HG03439 (cell line): ENCODE measurements at regions not wholly inside any gene's neighbourhood (a gene's known extent, or its start where the extent isn't known, plus 50 kb on each side); places are given as distances from the start of the nearest gene placed in this dataset.

ENCODE experiments used
- ATAC-seq: cut with Tn5 transposase; IDR thresholded peaks from one replicate; pipeline ENCODE4 v1.9.1; 2021; ENCODE audit warnings: mild to moderate bottlenecking, moderate library complexity; ENCODE audit not compliant: unreplicated experiment

DNA sequence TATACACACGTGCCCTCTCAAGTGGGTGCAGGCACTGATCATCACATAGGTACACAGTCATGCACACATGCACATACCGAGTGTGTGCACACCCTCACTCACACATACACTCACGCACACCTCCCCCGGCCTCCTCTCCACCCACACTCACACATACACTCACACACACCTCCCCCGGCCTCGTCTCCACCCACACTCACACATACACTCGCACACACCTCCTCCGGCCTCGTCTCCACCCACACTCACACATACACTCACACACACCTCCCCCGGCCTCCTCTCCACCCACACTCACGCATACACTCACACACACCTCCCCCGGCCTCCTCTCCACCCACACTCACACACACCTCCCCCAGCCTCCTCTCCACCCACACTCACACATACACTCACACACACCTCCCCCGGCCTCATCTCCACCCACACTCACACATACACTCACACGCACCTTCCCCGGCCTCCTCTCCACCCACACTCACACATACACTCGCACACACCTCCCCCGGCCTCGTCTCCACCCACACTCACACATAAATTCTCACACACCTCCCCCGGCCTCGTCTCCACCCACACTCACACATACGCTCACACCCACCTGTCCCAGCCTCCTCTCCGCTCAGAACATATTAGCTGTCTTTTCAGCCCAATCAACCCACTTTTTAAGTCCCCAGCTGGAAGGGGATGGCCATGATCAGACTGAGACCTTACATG, 105.2 kb upstream of the VSTM2B start:
- ATAC-seq, result no peak

DNA sequence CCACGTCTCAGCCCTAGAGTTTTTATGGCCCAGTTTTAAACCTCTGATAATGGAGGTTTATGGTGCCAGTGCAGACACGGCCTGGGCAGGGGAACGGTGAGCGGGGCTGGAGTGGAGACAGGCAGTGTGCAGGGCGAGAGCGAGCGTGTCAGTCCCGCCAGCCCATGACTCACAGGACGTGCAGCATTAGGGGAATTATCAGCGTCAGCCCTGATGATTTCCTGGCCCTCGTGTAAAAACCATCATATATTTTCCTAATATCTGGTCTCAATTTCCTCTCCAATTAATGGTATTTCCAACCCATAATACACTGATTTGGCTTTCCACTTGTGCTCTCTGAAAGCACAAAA, 104.6 kb upstream of the VSTM2B start:
- no peak for ATAC-seq

DNA sequence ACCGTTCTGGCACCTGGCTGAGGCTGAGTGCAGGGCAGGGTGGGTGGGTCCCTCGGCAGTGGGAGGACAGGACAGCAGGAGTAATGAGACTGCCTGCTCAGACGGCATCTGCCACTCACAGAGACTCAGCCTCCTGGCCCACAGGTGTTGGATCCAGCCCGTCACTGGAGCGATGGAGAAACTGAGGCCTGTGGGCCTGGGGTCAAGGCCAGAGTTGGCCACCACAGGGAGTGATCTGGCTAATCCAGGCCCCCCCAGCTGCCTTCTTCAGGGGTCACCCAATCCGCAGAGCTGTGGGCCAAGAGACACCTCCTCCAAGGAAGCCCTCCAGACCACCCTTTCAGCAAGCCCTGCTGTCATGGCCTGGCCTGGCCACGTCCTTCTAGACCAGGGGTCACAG, 103.7 kb upstream of the VSTM2B start:
- ATAC-seq, result no peak

DNA sequence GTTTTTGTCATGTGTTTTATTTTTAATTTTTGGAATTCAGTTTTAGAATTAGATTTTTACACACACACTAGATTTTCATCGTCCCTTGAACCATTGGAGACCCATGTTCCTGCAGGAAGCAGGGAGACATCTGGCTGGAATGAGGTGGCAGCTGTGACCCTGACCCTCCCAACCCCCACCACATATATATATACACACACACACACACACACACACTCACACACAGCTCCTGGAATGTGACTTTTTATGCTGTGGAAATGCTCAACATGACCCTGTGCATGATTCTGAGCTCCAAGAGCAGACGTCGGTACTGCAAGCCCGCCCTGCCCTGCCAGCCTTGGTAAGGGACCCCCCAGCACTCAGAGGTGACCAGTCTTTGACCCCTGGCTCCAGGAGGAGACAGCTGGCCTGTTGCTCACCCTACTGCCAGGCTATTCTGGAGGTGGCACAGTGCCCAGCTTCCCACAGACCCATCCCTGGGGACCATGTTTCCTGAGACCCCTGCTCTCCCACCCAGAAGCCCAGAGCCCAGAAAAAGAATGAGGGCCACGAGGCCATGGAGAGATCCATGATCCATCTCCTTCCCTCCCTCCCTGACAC, 103.2 kb upstream of the VSTM2B start:
- ATAC-seq, result no peak

DNA sequence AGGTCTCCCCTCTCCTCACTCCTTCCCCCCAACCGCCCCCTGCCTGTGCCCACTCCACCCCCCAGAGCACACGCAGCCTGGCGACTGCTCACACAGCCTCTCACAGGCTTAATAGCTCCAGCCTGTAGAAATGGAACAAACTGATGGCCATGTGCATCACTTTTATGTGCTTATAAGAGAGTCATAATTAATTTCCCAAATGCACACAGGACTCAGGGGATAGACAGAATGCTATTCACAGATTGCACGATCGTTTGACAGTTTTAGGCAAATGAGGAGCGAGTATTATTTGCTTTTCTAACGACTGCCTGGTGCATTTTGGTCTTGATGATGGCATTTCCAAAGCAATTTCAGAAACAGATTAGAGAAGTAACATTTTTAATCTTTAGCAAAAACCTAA, 97.7 kb upstream of the VSTM2B start:
- ATAC-seq, result no peak

DNA sequence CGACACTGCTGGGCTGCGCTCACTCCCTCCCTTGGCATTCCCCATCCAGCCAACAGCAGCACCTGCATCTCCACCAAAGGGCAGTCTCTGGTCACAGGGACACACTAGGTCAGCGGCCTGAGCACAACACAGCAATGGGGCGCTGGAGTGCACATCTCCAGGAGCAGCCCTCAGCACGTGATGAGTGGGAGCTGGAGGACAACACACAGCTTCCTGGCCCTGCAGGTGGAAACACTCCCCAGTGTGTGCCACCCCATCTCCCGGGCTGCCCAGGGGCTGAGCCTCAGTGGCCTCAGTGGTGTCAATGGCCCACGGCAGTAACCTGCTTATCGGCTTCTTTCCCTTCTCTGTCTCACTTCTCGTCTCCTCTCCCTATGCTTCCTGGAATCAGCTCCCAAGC, 96.8 kb upstream of the VSTM2B start:
- ATAC-seq, result no peak

DNA sequence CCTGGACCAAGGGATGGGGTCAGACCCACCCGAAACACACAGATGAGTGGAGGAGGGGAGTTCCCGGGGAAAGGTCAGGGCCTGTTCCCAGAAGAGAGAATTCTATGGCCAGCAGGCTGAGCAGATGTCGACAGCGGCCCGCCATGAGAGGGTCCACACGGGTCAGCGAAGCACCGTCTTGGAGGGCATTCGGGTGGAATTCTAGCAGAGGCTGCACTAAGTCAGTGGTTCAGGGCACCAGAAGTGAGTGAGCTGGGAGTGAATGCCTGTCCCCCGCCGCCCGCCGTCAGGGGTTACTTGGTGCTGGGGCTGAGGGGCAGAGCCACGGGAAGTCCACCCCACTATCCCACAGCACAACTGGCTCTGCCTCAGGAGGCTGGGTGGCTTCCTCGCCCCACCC, 96.2 kb upstream of the VSTM2B start:
- ATAC-seq, result no peak

DNA sequence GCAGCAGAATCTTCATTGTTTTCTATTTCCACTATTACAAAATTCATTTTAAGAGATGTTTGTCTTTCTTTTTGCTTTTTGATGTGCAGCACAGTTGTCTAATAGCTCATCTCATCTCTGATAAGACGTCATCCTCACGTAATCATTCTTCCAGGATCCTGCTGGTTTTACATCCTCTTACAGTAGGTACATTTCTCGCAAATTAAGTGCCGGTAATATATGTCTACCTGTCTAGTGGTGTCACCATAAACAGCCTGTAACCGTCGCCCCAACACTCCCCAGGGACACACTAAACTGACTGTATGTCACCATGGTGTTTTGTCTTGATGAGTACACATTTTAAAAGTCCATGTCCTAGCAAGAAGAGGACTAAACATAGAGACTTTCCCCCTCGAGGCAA, 94.5 kb upstream of the VSTM2B start:
- ATAC-seq, result no peak

DNA sequence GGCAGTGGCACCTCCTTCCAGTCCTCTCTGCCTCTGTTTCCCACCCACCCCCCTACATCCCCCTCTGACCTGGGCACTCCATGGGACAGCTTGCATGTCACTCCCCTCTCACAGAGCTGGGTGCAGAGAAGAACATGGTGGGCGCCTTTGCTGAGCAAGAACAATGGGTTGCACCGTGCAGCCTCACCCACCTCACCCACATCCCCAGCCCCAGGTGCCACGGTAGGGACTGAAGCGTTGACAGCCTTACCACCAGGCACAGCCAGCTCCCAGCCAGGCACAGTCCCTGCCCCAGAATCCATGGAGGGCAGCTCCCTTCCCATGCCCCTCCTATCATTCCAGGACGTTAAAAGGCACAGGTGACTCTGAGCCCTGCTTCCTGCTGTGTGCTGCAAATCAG, 93.1 kb upstream of the VSTM2B start:
- ATAC-seq, result no peak

DNA sequence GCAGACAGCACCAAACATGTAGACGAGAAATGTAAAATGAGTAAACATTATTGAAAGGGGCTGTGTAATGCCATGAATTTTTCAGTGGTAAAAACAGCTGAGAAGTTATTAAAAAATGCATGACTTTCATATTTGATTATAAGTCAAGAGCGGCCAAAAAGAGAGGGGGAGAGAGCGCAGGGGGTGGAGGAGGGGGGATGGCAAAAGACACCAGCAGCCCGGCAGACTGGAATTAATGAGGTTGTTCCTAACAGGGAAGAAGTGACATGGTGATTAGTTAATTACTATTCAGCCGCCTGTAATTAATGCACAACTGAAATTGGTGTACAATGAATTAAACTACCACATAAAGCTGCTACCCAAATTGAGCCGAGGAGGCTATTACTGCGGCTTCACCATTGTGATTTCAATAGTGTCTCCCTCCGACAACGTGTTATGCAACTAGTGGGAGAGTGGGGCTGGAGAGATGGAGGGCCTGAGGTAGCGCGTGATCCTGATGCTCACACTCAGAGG, 89.1 kb upstream of the VSTM2B start:
- ATAC-seq, result no peak

DNA sequence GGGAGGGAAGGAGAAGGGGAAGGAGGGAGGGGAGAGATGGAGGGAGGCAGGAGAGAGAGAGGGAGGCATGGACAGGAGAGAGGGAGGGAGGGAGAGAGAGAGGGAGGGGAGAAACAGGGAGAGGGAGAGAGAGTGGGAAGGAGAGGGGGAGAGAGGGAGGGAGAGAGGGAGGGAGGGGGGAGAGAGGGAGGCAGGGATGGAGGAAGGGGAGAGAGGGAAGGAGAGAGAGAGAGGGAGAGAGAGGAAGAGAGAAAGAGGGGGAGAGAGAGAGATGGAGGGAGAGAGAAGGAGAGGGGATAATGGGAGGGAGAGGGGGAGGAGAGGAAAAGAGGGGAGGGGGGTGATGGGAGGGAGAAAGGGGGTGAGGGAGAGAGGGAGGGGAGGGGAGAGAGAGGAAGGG, 86.8 kb upstream of the VSTM2B start:
- ATAC-seq, result no peak

DNA sequence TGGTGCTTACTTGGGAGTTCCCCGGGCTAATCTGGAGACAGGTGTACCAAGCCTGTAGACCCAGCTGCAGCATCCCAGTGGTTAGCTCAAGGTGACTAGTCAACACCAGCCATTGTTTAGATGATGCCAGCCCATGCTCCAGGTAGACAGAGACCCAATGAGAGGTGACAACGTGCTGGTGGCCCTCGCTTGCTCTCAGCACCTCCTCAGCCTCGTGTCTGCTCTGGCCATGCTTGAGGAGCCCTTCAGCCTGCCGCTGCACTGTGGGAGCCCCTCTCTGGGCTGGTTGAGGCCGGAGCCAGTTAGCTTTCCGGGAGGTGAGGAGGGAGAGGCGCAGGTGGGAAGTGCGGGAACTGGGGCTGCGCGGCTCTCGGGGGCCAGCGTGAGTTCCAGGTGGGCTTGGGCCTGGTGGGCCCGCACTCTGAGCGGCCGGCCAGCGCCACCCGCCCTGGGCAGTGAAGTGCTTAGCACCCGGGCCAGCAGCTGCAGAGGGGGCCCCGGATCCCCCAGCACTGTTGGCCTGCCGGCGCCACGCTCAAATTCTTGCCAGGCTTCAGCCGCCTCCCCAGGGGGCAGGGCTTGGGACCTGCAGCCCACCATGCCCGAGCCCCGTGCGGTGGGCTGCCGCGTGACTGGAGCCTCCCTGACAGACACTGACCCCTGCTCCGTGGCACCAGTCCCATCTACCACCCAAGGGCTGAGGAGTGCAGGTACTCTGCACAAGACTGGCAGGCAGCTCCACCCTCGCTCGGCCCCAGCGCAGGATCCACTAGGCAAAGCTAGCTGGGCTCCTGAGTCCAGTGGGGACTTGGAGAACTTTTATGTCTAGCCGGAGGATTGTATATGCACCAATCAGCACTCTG, 85.9 kb upstream of the VSTM2B start:
- ATAC-seq, result no peak

DNA sequence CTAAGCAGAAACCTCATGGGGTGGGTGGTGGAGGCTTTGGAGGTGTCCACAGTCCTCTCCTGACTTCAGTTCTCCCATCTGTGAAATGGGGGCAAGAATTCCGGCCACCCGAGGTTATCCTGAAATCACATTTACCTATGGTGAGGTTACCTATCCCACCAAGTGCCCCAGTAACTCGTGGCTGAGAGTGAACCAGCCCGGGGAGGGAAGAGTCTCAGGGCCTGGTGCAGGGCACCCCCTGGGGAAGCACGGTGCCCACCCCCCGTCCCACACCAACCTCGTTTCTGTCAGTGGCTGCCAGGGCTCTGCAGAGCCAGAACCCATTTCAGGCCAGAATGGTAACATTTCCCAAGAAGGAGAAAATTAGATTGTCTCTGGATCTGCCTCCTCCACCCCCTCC, 83.7 kb upstream of the VSTM2B start:
- no peak for ATAC-seq

DNA sequence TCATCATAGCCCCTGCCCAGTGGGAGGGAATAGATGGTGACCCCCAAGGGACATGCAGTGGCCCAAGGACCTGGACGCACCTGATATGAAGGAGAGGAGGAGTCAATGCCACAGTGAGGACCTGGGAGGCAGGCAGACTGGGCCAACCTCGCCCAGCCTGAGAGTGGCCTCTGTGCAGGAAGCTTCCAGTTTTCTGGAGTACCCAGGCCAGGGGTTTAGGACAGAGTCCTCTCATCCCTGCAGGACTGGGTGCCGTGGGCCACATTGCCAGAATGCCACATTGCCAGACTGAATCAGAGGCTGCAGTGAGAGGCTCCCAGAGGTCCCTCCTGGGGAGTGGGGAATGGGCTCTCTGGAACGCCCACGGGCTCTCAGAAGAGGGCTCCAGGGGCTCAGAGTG, 82.9 kb upstream of the VSTM2B start:
- ATAC-seq, result no peak

DNA sequence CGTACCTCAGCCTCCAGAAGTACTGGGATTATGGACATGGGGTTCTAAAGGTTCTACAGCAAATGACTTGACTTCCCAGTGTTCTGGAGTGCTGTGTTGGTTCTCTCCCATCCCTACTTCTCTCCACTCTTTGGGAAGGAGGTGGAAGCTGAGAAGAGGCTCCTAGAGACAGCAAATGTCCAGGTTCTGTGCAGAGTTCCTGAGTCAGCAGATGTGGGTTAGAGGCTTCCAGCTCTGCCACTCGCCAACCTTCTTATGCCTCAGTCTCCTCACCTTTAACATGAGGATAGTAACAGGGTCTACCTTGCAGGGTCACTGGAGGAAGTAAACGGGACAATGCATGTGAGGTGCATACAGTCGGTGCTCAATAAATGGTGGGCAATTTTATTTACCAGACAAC, 80.5 kb upstream of the VSTM2B start:
- no peak for ATAC-seq

DNA sequence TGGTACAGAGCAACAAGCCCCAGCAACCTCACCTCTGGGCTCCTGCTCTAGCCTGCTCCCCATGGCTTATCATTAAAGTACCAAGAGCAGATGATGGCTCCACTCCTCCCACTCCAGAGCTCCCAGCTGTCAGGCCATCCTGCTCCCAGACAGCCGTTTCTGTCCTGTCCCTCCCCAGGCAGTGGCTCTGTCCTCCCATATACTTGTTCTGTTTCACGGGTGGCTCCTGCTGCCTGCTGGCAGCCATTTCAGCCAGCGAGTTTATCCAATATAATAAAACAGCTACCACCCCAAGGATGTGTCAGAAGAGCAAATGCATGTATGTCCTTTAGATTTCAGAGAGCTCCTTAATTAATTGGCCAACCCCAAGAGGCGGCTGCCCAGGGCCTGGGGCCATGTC, 79.4 kb upstream of the VSTM2B start:
- ATAC-seq, result no peak

DNA sequence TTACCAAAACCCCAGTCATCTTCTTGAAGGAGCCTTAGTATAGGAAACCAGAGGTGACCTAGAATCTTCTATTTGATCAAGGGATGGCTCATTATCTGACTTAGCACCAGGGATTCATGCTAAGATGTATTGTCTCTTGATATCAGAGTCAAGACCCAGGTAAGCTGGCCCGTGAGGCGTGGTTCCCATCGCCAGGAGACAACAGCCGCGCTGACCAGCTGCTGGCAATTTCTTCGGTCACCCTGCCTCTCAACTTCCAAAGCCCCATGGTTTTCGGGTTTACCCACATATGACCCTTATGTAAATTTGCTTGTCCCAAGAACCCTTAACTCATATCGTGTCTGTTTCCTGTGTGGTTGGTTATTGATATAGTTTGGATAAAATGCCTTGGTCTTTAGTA, 77.7 kb upstream of the VSTM2B start:
- no peak for ATAC-seq

DNA sequence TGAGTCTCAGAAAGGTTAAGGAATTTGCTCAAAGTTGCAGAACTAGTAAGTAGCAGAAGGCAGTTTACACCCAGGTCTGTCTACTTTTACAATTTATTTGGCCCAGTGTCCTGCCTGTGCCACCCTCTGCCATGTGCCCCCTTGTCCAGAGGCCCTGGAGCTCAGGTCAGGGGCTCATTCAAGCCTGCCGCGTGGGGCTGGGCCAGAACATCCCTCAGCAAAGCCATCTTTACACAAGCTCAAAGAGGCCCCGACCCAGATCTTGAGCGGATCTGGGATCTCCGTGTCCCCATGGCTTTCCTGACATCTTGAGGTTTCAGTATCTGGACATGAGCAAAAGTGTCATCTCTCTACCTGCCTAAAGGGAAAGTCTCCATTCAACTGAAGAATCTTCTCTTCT, 76.4 kb upstream of the VSTM2B start:
- ATAC-seq, result no peak

DNA sequence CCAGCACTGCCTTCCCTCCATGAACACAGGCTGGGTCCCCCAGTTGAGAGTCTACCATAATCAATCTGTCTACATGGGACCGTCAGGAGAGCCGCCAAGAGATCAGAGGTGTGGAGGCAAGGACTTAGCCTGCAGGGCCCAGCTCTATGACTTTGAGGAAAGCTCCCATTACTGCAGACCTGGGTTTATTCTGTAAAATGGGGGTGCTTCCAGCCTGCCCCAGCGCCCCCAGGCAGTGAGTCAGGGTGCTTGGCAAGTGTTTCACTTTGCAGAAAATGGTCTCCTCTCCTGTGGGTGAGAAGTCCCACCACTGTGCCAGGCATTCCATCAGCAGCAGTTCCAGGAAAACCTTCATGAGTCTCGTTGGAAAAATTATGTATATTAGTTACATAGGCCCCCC, 75.5 kb upstream of the VSTM2B start:
- ATAC-seq, result no peak

DNA sequence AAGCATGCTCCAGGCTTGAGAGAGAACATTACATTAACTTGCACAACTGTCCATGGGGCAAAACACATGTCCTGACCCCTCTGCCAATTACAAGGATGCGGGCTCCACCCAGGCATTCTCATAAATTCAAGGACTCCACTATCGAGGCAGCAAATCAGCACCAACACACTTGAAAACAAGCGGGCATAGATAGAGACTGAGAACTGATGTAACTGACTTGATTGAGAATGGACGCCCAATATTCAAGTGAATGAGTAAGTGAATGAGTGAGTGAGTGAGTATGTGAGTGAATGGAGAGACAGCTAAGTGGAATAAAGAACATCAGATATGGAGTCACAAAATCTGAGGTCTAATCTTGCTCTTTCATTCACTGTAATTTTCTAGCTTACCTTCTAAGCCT, 75.0 kb upstream of the VSTM2B start:
- no peak for ATAC-seq

DNA sequence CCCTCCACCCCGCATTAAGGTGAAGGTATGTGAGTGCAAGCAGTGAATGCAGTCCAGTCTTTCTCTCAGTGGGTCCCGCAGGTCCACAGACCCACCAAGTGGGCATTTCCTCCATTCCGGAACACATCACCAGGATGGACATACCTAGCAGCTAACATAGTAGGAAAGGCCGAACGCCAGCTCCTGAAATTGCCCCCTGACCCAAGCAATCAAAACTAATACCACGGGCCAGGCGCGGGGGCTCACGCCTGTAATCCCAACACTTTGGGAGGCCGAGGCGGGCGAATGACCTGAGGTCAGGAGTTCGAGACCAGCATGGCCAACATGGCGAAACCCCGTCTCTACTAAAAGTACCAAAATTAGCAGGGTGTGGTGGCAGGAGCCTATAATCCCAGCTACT, 71.7 kb upstream of the VSTM2B start:
- no peak for ATAC-seq

DNA sequence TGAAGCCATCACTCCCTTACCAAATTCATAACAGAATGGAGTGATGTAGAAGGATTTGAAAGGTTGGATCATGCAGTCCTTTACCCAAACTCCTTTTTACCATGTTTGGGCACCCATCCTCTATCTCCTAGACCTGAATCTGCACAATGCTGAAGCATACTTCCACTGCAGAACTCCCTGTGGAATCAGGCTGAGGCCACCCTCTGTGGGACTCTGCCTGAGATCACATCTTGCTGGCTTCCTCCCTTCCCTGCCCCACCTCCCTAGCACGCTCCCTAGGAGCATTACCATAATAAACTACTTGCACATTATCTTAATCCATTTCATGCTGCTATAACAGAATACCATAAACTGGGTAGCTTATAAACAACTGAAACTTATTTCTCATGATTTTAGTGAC, 68.4 kb upstream of the VSTM2B start:
- ATAC-seq, result no peak
